ENCODE measurements at regions not wholly inside any gene's neighbourhood (a gene's known extent, or its start where the extent isn't known, plus 50 kb on each side); places are given as distances from the start of the nearest gene placed in this dataset.

GRCh38 chr10:31709476-31709875 lies 219.2 kb downstream of the ARHGAP12 start:
- DNase-seq = no peak

GRCh38 chr10:31709028-31709427 lies 219.6 kb downstream of the ARHGAP12 start:
- no peak for DNase-seq

GRCh38 chr10:31708474-31708873 lies 220.2 kb downstream of the ARHGAP12 start:
- no peak for DNase-seq

GRCh38 chr10:31708046-31708445 lies 220.6 kb downstream of the ARHGAP12 start:
- no peak for DNase-seq

GRCh38 chr10:31707093-31708039 lies 221.3 kb downstream of the ARHGAP12 start:
- peak; percentile 69 for DNase-seq

- no peak for DNase-seq
Observed at GRCh38 chr10:31706464-31707092, 222.1 kb downstream of the ARHGAP12 start.

GRCh38 chr10:31705136-31705535 lies 223.5 kb downstream of the ARHGAP12 start:
- no peak for DNase-seq

- DNase-seq = no peak
Observed at GRCh38 chr10:31704195-31704594, 224.4 kb downstream of the ARHGAP12 start.

- no peak for DNase-seq
Observed at GRCh38 chr10:31702954-31703353, 225.7 kb downstream of the ARHGAP12 start.

- no peak for DNase-seq
Observed at GRCh38 chr10:31702005-31702404, 226.6 kb downstream of the ARHGAP12 start.

- DNase-seq = no peak
Observed at GRCh38 chr10:31701546-31701945, 227.1 kb downstream of the ARHGAP12 start.

GRCh38 chr10:31700181-31700611 lies 228.4 kb downstream of the ARHGAP12 start:
- no peak for DNase-seq

GRCh38 chr10:31698181-31698830 lies 230.3 kb downstream of the ARHGAP12 start:
- peak; percentile 90 for DNase-seq

- peak; percentile 87 for DNase-seq
Observed at GRCh38 chr10:31697271-31698180, 231.1 kb downstream of the ARHGAP12 start.

GRCh38 chr10:31694929-31695837 lies 233.4 kb downstream of the ARHGAP12 start:
- DNase-seq = no peak

- DNase-seq = no peak
Observed at GRCh38 chr10:31694126-31694685, 234.4 kb downstream of the ARHGAP12 start.

GRCh38 chr10:31693491-31693890 lies 235.1 kb downstream of the ARHGAP12 start:
- DNase-seq = no peak

GRCh38 chr10:31689233-31689632 lies 239.4 kb downstream of the ARHGAP12 start:
- DNase-seq = no peak

GRCh38 chr10:31687663-31688482 lies 240.8 kb downstream of the ARHGAP12 start:
- DNase-seq = no peak

Data from muscle of arm (tissue), 1 donor.